GM21367 (cell line): ENCODE measurements at regions not wholly inside any gene's neighbourhood (a gene's known extent, or its start where the extent isn't known, plus 50 kb on each side); places are given as distances from the start of the nearest gene placed in this dataset.
A peak's percentile ranks its signal among the peaks of the same experiment; 100 is the strongest.

ENCODE experiments used
- ATAC-seq: cut with Tn5 transposase; IDR thresholded peaks from one replicate; pipeline ENCODE4 v1.9.1; 2021; ENCODE audit not compliant: unreplicated experiment

DNA sequence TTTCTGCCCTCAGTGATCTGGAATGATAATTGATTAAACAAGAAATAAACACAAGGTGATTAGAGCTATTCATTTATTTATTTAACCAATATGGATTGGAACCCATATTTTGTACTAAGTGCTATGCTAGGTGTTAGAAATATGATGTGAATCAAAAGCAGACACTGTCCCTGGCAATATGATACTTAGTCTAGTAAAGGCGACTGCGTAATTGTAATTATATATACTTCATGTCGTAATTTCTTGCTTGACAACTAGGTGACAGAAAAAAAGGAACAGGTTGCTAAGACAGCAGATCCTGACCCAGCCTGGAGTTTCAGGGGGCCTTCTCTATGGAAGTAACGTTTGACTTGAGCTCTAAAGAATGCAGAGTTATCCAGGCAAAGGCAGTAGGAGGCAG, 236.5 kb upstream of the F9 start:
- no peak for ATAC-seq

DNA sequence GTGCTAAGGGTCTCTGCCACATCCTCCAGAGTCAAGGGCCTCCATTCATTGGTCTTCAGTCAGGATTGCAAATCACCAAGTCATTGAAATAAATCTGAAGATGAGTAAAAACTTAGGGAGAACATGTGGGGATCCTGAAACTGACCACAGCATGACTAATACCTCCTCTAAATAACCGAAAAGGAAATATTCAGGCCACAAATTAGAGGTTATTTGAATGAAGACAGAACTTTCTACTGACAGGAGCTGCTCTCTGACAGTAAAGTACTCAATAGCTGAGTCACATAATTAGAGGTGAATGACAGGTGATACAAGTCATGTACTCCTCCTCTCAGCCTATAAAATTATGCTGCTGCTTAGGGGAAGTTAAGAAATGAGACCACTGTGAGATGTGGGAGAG, 240.2 kb upstream of the F9 start:
- ATAC-seq = peak; percentile 60

DNA sequence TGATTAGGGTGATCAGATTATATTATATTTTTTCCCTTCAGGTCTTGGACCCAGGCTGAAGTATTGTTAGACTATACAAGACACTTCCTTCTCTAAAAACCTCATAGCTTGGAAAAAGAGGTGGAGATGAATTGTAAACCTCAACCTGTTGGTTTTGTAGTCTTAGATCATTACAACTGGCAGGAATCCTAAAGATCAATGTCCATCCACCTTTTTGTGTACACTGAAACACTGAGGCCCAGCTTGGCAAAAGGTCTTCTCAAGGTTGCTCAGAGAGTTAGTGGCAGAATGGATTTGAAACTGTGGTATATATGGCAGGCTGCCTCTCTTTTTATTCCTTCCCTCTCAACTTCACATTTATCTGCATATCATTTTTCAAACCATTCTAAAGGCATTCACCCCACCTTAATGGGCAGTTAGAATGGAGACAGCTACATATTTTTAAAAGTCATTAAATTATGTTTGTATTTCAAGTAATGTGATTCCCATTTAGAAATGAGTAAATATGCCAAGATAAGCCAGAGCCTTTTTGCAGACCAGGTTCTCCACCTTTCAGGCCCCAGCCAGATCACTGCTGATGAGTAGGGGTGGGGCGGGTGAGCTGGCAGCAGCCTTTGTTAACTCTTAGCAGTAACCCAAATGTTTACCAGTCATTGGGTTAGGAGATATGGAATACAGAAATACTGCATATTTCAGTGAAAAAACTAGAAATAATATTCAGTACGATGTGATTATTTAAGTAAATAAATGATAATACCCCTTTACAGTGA, 243.2 kb upstream of the F9 start:
- ATAC-seq = no peak

- no peak for ATAC-seq
These were observed 244.2 kb upstream of the F9 start for GRCh38 chrX:139286342-139286741.

DNA sequence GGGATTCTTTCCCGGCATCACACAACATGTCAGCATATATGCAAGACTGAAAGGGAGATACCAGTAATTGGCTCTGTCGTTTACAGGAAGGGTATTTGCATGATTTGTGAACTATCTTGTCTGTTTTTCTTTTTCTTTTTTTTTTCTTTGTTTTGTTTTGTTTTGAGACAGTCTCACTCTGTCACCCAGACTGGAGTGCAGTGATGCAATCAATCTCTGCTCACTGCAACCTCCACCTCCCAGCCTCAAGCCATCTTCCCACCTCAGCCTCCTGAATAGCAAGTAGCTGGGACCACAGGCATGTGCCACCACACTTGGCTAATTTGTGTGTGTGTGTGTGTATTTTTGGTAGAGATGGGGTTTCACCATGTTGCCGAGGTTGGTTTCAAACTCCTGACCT, 262.7 kb upstream of the F9 start:
- ATAC-seq = no peak

GRCh38 chrX:139246295-139246694, 284.2 kb upstream of the F9 start:
- ATAC-seq = no peak

DNA sequence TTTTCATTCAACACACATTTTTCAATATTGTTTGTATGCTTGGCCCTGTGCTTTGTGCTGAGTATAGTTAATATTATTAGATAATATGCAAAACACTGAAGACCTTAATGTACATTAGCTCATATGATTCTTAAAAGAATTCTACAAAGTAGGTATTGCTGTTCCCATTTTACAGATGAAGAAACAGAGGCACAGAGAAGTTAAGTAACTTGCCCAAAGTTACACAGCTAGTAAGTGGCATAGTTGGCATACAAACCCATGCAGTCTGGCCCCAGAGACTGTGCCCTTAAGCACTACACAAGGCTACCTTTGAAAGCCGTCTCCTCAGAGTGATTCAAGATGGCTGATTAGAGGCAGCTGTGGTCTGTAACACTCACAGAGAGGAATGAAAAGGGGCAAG, 293.4 kb upstream of the F9 start:
- no peak for ATAC-seq

DNA sequence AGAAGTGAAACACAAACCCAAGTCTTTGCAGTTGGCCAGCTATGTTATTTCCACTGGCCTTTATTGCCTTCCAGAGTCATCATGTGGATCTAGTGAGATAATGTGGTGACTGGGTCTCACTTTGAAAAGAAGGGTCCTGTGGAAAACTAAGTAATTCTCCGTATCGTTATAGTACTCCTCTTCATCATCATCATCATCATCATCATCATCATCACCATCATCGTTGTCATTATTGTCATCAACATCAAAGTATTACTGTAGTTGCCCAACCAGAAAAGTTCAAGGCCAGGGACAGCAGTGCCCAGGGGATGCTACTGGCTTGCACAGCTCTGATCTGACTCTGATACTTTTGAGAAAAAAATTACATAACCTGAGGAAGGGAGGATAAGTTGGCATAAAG, 295.6 kb upstream of the F9 start:
- no peak for ATAC-seq

DNA sequence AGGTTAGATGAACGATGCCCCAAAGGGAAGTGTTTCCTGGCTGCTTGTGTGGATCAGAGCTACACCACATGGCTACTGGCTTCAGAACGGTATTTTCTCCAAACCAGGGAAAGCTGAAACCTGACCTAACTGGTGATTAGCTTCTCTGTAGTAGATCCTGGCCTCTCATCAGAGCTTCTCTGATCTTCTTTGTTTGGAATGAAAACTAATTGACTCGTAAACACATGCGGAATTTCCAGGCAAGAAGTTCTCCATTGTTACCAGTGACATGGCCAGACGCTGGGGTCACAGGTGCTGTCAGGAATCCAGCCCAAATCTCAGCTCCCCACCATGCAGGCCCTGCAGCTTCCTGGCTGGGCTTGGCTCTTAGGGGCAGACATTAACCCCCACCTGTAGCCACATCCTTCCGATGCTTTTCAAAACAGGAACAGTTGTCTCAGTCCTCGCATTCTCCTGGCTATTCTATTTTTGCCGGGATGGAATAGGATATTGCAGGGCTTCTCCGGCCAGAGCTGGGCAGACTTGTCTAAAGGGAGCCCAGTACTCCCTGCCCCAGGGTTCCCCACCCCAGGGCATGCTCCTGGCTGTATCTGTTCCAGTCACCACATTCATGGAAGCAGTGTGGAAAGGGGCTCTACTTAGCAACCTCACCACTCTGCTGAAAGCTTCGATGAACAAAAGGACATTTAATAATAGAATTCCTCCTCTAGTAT, 305.4 kb upstream of the F9 start:
- no peak for ATAC-seq

DNA sequence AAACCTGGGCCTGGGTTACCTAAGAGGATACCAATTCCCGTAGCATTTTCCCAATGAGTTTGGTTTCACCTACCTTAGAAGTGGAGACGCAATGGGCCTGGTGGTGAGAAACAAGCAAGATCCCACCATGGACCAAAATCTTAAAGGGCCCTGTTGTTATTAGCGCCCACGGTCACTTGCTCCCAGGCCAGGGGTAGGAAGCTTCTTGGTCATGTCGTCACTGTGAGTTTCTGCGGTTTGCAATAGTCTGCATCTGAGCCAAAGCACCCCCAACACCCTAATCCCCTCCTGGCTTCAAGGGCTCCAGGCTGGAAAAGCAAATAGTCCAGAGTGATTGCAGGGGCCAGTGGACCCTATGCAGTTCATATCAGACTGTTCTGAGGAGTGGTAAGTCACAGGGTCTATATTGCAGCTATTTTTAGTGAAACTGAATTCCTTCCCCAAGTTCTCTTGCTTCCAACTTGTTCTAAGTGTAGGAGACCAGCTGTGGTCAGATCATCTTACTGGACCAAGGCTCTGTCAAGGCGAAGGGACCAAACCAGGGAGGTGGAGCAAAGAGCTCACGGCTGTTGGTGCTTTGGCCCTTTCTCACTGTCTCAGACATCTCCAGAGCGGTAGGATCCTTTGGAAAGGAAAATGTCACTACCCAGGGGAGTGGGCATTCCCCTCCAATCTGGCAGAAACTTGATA, 307.9 kb upstream of the F9 start:
- ATAC-seq = no peak

GRCh38 chrX:139213241-139213709, 317.3 kb upstream of the F9 start:
- no peak for ATAC-seq

DNA sequence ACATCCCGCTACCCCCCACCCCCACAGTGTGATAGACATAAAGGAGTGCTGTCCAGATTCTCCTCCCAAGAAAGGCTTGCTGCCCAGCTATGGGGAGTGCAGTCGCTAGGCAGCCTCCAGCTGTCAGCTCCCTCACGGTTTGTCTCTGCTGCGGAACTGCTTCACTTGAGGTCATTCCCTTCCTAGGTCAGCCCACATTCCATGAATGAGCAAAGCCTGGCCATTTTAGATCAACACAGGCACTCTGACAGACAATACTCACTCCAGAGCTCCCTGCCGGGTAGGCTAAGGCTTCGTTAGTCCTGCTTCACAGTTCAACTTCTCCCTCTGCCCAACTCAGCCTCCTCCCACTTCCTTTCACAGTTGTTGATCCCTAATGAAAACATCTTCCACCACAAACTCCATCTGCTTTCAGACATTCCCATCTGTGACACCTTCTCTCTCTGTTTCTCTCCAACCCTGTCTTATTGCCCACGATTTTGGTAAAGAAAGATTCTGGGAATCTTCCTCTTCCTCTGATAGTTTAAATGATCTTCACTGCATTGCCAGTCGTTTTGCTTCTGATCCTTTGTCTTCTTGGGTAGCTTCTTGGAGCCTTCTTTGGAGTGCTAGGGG, 318.9 kb upstream of the F9 start:
- no peak for ATAC-seq

- no peak for ATAC-seq
These were observed 321.2 kb upstream of the F9 start for GRCh38 chrX:139209342-139209741.

DNA sequence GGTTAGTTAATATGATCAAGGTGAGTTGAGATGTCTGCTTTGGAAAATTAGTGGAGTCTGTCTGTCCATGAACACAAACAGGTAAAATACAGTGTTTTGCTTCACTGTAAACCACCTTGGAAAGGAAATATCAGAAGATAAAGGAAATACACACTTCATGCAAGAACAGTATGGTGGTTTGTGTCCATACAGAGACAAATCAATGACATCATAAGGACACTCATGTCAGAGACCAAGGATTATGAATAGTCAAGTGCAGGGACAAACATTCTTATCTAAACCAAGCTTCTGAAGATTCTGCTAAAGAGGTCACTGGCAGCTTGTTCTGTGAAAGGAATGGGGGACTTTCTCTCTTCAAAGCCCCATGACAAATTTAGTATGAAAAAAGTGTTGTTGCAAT, 322.9 kb upstream of the F9 start:
- no peak for ATAC-seq

DNA sequence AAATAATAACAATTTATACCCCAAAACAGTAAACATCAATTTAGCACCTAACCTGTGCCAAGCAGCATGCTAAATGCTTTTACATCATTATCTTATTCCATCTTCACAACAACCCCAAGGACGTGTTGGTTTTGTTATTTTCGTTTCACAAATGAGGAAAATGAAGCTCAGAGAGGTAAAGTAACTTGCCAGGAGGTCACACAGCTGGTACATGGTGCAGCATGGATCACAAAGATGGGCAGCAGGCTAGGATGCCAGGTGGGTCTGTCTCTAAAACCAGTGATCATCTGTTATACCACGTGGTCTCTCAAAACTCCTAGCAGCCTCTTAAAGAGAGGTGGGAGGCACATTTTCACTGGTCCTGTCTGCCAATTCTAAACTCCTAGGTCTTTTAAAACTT, 323.6 kb upstream of the F9 start:
- no peak for ATAC-seq

DNA sequence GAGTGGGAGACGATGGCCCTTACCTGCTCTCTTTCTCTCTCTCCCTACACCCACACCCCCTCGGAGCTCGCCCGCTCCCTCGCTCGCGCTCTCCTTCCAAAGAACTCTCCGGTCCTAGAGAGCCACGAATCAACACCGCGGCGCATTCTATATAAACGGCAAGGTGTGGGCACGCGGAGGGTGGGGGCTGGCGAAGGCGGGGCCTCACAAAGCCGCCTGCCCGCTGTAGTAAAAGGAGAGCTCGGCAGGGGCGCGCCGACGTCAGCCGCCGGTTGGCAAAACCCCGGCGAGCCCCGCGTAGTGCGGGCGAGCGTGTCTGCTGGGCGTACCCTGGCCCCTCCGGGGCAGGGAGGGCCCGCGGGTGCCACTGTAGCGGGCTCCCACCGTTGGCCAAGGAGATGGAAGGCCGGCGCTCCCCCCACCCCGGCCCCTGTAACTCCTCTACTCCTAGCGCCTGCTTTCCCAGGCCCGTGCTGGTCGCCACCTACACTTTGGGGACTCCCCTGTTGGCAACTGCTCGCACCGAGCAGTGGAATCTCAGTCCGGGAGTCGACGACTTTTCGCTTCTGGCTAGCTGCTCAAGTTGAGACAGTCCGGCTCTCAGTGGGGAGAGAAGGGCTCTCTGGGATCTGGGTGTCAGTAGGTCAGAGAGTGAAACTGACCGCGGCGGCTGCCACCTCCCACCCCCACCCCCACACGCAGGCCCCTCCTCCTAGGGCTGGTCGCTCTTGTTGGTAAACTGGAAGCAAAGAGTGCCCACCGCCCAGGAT, 325.5 kb upstream of the F9 start:
- no peak for ATAC-seq

- no peak for ATAC-seq
These were observed 326.0 kb upstream of the F9 start for GRCh38 chrX:139204571-139204897.

GRCh38 chrX:139203651-139204570, 326.6 kb upstream of the F9 start:
- no peak for ATAC-seq

GRCh38 chrX:139202742-139203420, 327.7 kb upstream of the F9 start:
- no peak for ATAC-seq
